GM19035 (cell line): ENCODE measurements at regions not wholly inside any gene's neighbourhood (a gene's known extent, or its start where the extent isn't known, plus 50 kb on each side); places are given as distances from the start of the nearest gene placed in this dataset.
"Not testable (repeated sequence)": the region's sequence is repeated elsewhere in the genome, so short reads cannot be mapped to it uniquely, and the experiment has no call there.

Experiments
- ATAC-seq: cut with Tn5 transposase; IDR thresholded peaks from one replicate; pipeline ENCODE4 v1.9.1; 2021; ENCODE audit not compliant: unreplicated experiment

DNA sequence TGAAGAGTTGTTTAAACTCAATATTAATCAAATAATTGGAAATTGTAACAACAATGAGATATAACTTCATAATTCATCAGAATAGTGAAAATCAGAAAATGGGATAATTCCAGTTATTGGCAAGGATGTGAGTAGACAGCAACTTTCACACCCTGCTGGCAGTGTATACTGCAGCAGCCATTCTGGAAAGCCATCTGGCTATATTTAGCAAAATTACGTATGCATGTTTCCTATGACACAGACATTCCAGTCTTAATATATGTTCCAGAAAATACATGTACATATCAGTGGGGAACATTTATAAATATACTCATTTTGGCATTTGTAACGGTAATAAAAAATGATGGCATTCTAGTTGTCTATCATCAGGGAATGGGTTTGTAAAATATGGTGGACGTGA, 564.1 kb downstream of the GBE1 start:
- no peak for ATAC-seq

DNA sequence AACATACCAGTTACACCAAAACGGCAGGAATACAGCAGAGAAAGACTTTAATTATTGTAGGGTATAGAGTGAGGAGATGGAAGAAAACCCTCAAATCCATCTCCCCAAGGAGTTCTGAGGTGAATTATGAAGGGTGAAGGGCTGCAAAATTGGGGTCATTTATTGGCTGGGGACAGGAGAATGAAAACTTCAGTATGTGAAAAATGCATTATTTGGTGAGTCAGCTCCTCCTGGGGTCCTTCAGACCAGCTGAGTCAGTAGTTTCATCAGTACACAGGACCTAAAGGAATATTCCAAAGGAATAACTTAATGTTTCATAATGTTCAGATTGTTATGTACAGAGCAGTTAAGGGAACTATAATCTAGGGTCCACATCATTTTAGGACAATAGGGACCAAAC, 566.0 kb downstream of the GBE1 start:
- no peak for ATAC-seq

- no peak for ATAC-seq
Measured at GRCh38 chr3:81186412-81186811, 575.0 kb downstream of the GBE1 start.

DNA sequence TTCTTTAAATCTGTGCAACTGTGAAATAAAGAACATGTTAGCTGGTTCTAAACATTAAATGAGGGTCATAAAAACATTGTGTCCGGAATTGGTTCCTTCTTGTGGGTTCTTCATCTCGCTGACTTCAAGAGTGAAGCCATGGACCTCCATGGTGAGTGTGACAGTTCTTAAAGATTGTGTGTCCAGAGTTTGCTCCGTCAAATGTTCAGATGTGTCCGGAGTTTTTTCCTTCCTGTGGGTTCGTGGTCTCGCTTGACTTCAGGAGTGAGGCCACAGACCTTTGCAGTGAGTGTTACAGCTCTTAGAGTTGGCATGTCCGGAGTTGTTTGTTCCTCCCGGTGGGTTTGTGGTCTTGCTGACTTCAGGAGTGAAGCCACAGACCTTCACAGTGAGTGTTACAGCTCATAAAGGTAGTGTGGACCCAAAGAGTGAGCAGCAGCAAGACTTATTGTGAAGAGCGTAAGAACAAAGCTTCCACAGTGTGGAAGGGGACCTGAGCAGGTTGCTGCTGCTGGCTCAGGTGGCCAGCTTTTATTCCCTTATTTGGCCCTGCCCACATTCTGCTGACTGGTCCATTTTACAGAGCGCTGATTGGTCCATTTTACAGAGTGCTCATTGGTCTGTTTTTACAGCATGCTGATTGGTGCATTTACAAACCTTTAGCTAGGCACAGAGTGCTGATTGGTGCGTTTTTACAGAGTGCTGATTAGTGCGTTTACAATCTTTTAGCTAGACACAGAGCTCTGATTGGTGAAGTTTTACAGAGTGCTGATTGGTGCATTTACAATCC, 579.2 kb downstream of the GBE1 start:
- not testable (repeated sequence) for ATAC-seq

DNA sequence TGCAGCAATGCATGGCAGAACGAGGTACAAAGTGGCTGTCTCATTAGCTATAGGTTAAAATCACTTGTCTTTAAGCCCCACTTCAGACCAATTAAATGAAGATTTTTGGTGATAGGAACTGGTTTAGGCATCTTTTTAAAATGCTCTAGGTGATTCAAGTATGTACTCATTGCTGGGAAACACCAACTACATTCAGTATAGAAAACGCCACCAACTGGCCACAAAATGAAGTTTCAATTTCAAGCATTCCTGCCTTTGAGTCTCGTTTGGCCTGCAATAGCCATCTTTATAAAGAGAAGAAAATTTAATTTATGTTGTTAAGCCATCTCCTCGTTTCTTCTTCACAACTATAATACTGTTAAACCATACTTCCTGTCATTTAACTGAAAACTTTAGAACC, 587.9 kb downstream of the GBE1 start:
- ATAC-seq: no peak

DNA sequence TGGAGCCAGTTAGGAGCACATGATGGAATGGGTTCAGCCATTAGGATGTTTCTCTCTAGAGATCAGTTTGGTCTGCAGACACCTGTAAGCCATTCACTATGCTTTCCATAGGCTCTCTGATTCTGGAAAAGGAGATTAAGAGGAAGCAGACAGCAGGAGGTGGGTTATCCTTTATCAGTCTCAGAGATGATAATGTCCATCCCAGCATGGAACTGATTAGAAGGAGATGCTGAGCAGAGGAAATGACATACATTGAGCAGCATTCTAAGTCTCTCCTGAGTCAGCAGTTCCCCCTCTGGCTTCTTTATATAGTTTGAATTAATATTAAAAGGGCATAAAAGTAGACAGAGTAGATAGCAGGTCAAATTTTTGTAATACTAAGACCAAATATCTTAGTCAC, 591.1 kb downstream of the GBE1 start:
- no peak for ATAC-seq

- no peak for ATAC-seq
Measured at GRCh38 chr3:81164806-81165205, 596.6 kb downstream of the GBE1 start.

DNA sequence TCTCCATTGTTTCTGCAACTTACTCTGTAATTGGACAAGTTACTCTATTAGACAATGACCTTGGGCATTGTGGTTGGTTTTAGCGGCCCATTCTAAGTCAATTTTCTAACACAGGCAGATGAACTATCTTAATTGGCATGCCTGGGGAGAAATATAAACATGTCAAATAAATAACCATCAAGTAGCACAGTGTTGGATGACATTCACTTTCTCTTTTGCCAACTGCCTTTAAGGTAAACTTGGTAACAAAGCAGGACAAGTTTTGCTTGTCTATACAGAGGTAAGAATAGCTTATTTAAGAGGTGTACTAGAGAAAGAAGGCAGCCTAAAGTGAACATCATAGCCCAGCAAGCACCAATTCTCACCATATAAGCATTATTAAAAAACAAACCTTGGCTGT, 599.6 kb downstream of the GBE1 start:
- ATAC-seq: no peak

DNA sequence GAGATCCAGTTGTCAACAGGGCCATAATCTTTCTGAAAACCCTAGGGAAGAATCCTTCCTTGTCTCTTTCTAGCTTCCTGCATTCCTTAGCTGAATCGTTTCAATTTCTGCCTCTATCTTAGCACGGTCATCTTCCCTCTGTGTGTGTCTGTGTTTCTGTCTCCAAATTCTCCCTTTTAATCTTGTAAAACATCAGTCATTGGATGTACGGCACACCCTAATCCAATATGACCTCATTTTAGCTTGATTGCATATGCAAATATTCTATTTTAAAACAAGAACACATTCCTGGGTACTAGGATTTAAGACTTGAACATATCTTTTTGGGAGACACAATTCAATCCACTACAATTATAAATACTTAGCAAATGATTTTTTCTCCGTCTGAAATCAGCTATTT, 600.3 kb downstream of the GBE1 start:
- ATAC-seq: no peak

GRCh38 chr3:81154611-81155143, 606.8 kb downstream of the GBE1 start:
- ATAC-seq: no peak

GRCh38 chr3:81152156-81152555, 609.3 kb downstream of the GBE1 start:
- no peak for ATAC-seq

GRCh38 chr3:81132995-81133394, 628.5 kb downstream of the GBE1 start:
- no peak for ATAC-seq

- no peak for ATAC-seq
Measured at GRCh38 chr3:81105789-81106488, 655.5 kb downstream of the GBE1 start.

- ATAC-seq: no peak
Measured at GRCh38 chr3:81105206-81105605, 656.2 kb downstream of the GBE1 start.

- ATAC-seq: no peak
Measured at GRCh38 chr3:81097889-81098288, 663.6 kb downstream of the GBE1 start.

- ATAC-seq: no peak
Measured at GRCh38 chr3:81095956-81096355, 665.5 kb downstream of the GBE1 start.

DNA sequence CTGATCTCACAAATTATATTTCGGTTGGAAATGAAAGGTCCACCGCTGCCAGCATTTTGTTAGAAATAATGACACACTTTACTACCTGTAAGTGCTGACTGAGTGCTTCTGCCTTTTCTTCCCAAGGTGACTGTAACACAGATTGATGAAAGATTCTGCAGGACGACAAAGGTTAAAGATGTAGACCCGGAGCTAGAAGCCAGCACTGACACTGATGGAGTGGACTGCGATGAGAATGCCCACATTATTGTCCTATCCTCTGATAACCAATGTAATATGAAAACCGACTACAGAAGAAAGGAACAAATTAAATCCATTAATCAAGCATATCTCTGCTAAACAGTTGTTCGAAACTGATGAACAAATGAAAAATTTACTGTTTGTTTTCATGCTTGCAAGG, 666.5 kb downstream of the GBE1 start:
- no peak for ATAC-seq

DNA sequence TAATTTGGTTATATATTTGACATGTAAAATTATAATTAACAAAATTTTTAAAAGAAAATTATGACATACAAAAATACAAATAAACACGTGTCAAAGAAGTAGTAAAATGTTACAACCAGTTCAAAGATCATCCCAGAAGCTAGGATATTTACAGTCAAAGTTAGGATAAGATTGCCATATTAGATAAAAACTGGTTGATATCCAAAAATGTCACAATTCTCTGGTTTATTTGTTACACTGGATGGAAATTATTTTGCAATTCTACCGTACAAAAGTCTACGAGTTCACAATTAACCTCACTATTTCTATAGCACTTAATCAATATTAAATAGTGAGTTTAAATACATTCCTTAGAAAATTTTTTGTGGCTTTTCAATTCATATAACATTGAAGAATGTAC, 673.8 kb downstream of the GBE1 start:
- ATAC-seq: no peak

GRCh38 chr3:81086348-81086747, 675.1 kb downstream of the GBE1 start:
- no peak for ATAC-seq

GRCh38 chr3:81080608-81081007, 680.8 kb downstream of the GBE1 start:
- no peak for ATAC-seq

GRCh38 chr3:81072591-81072990, 688.9 kb downstream of the GBE1 start:
- ATAC-seq: no peak

DNA sequence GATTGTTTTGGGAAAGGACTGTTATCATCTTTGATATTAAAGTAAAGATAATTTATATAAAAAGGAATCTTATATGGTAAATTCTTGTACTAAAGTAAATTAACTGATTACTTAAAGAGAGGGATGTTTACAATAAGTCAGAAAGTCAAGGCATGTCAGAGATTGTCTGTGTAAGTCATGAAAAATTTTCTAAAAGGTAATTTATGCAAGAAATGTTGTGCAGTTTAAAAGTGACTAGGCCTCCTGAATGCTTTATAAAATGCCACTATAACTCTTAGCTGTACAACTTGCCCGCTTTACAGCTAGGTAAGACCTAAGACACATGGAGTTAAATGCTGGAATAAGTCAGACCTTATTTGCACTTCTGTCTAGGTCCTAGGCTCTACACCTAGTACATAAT, 692.9 kb downstream of the GBE1 start:
- ATAC-seq: no peak
